ENCODE measurements at regions not wholly inside any gene's neighbourhood (a gene's known extent, or its start where the extent isn't known, plus 50 kb on each side); places are given as distances from the start of the nearest gene placed in this dataset.

GRCh38 chr4:33467291-33467690 is 2747.1 kb downstream of the PCDH7 start:
- 88% methylated on average over 13 of the region's 13 CpGs for WGBS (ENCODE audit: low lambda C conversion rate, missing lambda C conversion rate)
- H3K27ac ChIP-seq: no peak overlapping the region
- DNase-seq (ENCODE audit: low spot score): no peak
- H3K9me3 ChIP-seq (ENCODE audit: low read depth): no peaks in the 10 kb centered on the region
- H3K4me3 ChIP-seq: no peak overlapping the region
- H3K4me1 ChIP-seq (ENCODE audit: insufficient read depth): no peaks in the 10 kb centered on the region
- H3K9me2 ChIP-seq (replicated peaks; ENCODE audit: insufficient read depth): no peaks in the 10 kb centered on the region
- H3K27me3 ChIP-seq: no peaks in the 10 kb centered on the region
- H3K4me2 ChIP-seq: no peak overlapping the region
- no peaks in the 10 kb centered on the region for H4K20me1 ChIP-seq (ENCODE audit: insufficient read depth, poor library complexity, severe bottlenecking)
- no peak overlapping the region for H2AFZ ChIP-seq
- H3K79me2 ChIP-seq: no peaks in the 10 kb centered on the region
- no peaks in the 10 kb centered on the region for H3K36me3 ChIP-seq (replicated peaks; ENCODE audit: insufficient read depth, low read depth)
- no peak for TF ChIP-seq EZH2 (IDR thresholded peaks at IDR 0.05; ENCODE audit: borderline replicate concordance)

DNA sequence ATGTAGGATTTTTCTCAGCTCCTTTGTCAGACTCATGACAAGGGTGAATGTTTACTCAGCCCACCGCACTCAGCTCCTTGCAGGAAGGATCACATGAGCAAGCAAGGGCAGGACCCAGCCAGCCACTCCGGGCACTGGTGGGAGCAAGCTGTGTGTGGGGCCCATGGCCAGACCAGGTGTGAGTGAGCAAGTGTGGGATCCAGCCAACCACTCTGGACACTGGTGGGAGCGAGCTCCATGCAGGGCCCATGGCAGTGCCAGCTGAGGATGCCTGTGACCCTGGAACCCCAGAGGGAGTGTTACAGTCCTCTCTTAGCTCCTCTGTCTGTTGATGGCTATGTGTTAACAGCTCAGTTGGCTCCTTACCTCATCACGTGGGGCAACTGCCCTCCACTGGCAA is 2750.6 kb downstream of the PCDH7 start:
- no peaks in the 10 kb centered on the region for H3K36me3 ChIP-seq (replicated peaks; ENCODE audit: insufficient read depth, low read depth)
- no peak overlapping the region for H2AFZ ChIP-seq
- H3K27me3 ChIP-seq: no peaks in the 10 kb centered on the region
- WGBS (ENCODE audit: low lambda C conversion rate, missing lambda C conversion rate): 94% methylated on average over 4 of the region's 4 CpGs
- H3K4me3 ChIP-seq: no peak overlapping the region
- no peaks in the 10 kb centered on the region for H3K9me2 ChIP-seq (replicated peaks; ENCODE audit: insufficient read depth)
- no peaks in the 10 kb centered on the region for H3K4me1 ChIP-seq (ENCODE audit: insufficient read depth)
- TF ChIP-seq, protein P1, sequence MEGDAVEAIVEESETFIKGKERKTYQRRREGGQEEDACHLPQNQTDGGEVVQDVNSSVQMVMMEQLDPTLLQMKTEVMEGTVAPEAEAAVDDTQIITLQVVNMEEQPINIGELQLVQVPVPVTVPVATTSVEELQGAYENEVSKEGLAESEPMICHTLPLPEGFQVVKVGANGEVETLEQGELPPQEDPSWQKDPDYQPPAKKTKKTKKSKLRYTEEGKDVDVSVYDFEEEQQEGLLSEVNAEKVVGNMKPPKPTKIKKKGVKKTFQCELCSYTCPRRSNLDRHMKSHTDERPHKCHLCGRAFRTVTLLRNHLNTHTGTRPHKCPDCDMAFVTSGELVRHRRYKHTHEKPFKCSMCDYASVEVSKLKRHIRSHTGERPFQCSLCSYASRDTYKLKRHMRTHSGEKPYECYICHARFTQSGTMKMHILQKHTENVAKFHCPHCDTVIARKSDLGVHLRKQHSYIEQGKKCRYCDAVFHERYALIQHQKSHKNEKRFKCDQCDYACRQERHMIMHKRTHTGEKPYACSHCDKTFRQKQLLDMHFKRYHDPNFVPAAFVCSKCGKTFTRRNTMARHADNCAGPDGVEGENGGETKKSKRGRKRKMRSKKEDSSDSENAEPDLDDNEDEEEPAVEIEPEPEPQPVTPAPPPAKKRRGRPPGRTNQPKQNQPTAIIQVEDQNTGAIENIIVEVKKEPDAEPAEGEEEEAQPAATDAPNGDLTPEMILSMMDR (IDR thresholded peaks at IDR 0.05; ENCODE audit: poor library complexity): no peak
- DNase-seq (ENCODE audit: low spot score): no peak
- H3K27ac ChIP-seq: no peak overlapping the region
- H3K79me2 ChIP-seq: no peaks in the 10 kb centered on the region
- H3K4me2 ChIP-seq: no peak overlapping the region
- no peaks in the 10 kb centered on the region for H4K20me1 ChIP-seq (ENCODE audit: insufficient read depth, poor library complexity, severe bottlenecking)
- no peaks in the 10 kb centered on the region for H3K9me3 ChIP-seq (ENCODE audit: low read depth)

DNA sequence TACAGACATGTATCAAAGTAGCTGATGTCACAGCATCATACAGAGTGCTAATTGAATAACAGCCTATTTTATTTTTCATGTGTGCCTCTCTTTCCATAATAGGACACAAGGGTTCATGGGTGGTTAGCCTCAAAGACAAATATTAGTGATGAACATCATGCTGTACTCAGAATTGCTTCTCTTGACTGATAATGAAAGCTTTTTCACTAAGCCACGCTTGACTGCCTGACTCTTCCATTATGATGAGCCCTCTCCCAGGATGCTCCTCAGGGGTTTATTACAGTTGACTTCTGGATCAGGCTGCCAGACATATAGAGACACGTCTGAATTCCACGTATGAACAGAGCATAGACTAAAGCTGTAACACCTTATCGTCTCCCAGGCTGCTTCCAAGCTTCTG is 2757.5 kb downstream of the PCDH7 start:
- Histone ChIP-seq H3K9me3 (ENCODE audit: low read depth) (no peaks in the 10 kb centered on the region), H3K9me2 (replicated peaks; ENCODE audit: insufficient read depth) (no peaks in the 10 kb centered on the region), H3K27ac (no peak overlapping the region), H2AFZ (no peak overlapping the region), H3K4me2 (no peak overlapping the region), H3K4me1 (ENCODE audit: insufficient read depth) (no peaks in the 10 kb centered on the region), H3K36me3 (replicated peaks; ENCODE audit: insufficient read depth, low read depth) (no peaks in the 10 kb centered on the region), H3K27me3 (no peaks in the 10 kb centered on the region), H3K79me2 (no peaks in the 10 kb centered on the region), H4K20me1 (ENCODE audit: insufficient read depth, poor library complexity, severe bottlenecking) (no peaks in the 10 kb centered on the region), H3K4me3 (no peak overlapping the region)
- 86% methylated on average over 4 of the region's 4 CpGs for WGBS (ENCODE audit: low lambda C conversion rate, missing lambda C conversion rate)
- TF ChIP-seq, protein P1 (IDR thresholded peaks at IDR 0.05; ENCODE audit: poor library complexity): no peak
- TF ChIP-seq EZH2 (IDR thresholded peaks at IDR 0.05; ENCODE audit: borderline replicate concordance) (no peak), EZH2phosphoT487 (IDR thresholded peaks at IDR 0.05; ENCODE audit: low read depth, severe bottlenecking, unreplicated experiment) (no peak)
- no peak for DNase-seq (ENCODE audit: low spot score)

DNA sequence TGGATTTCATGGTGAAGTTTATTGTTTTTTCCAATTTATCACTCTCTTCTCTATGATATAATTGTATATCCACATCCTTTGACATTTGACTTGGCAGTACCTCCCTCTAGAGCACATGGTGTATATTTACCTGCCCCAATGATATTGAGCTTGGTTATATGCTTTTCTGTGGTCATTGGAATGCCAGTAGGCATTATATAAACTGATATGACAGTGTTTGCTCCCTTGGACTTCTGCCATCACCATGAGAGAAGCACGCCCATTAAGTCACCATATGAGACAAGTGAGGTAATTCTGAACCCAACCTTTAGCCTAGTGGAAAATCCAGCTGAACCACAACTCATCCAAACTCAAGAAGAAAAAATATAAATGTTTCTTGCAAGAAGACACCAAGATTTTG is 2761.5 kb downstream of the ARAP2 start:
- Histone ChIP-seq H3K36me3 (replicated peaks; ENCODE audit: insufficient read depth, low read depth) (no peaks in the 10 kb centered on the region), H4K20me1 (ENCODE audit: insufficient read depth, poor library complexity, severe bottlenecking) (no peaks in the 10 kb centered on the region), H3K4me3 (no peak overlapping the region), H2AFZ (no peak overlapping the region), H3K27me3 (no peaks in the 10 kb centered on the region), H3K4me1 (ENCODE audit: insufficient read depth) (no peaks in the 10 kb centered on the region), H3K79me2 (no peaks in the 10 kb centered on the region), H3K27ac (no peak overlapping the region), H3K9me3 (ENCODE audit: low read depth) (no peaks in the 10 kb centered on the region), H3K4me2 (no peak overlapping the region), H3K9me2 (replicated peaks; ENCODE audit: insufficient read depth) (no peaks in the 10 kb centered on the region)
- TF ChIP-seq EZH2 (IDR thresholded peaks at IDR 0.05; ENCODE audit: borderline replicate concordance) (no peak), EZH2phosphoT487 (IDR thresholded peaks at IDR 0.05; ENCODE audit: low read depth, severe bottlenecking, unreplicated experiment) (no peak)
- TF ChIP-seq, protein P1 (IDR thresholded peaks at IDR 0.05; ENCODE audit: poor library complexity): no peak
- WGBS (ENCODE audit: low lambda C conversion rate, missing lambda C conversion rate): 68% methylated on average over 1 of the region's 1 CpG
- DNase-seq (ENCODE audit: low spot score): no peak
